Keratinocyte (primary cell): ENCODE measurements at regions not wholly inside any gene's neighbourhood (a gene's known extent, or its start where the extent isn't known, plus 50 kb on each side); places are given as distances from the start of the nearest gene placed in this dataset.

ENCODE experiments used
- DNase-seq: peaks from one replicate; pipeline ENCODE4 v3.0.0-alpha.2; 2011; ENCODE audit warnings: low read depth, missing footprints, low spot score
- FAIRE-seq: peaks from 2 replicates; lab custom pipeline; 2011; peaks lifted over from hg19 to GRCh38; lab: Jason Lieb, UNC
- H2AFZ ChIP-seq: 2 replicates; pipeline ENCODE4 v1.6.0; 2012; ENCODE audit warnings: low read length, control low read depth, inconsistent platforms; ENCODE audit not compliant: control insufficient read depth
- H3K27ac ChIP-seq: 2 replicates; pipeline ENCODE4 v1.5.1; 2011; ENCODE audit warnings: low read length; ENCODE audit not compliant: control insufficient read depth, insufficient read depth
- H3K27me3 ChIP-seq: 3 replicates; pipeline ENCODE4 v1.6.0; 2011; ENCODE audit warnings: low read length; ENCODE audit not compliant: control insufficient read depth, insufficient read depth; ENCODE audit errors: extremely low read depth
- H3K36me3 ChIP-seq, 2 experiments: 2 replicates in 1 of 2; 3 replicates in 1 of 2; pipeline ENCODE4 v1.5.1; 2011; ENCODE audit warnings: low read length in 2 of 2, mild to moderate bottlenecking in 1 of 2; ENCODE audit not compliant: control insufficient read depth in 2 of 2, insufficient read depth in 2 of 2; ENCODE audit errors: extremely low read depth in 1 of 2
- H3K4me1 ChIP-seq: 3 replicates; pipeline ENCODE4 v1.5.1; 2011; ENCODE audit warnings: low read length; ENCODE audit not compliant: control insufficient read depth, insufficient read depth; ENCODE audit errors: extremely low read depth
- H3K4me2 ChIP-seq: 3 replicates; pipeline ENCODE4 v1.6.0; 2011; ENCODE audit warnings: low read depth, low read length; ENCODE audit not compliant: control insufficient read depth, insufficient read depth; ENCODE audit errors: extremely low read depth
- H3K4me3 ChIP-seq, 3 experiments: fragments of 200-600 bp in 1 of 3; sonication (generic) in 1 of 3; 2 replicates in 2 of 3; 3 replicates in 1 of 3; pipeline ENCODE4 v1.5.1; 2011 to 2016; ENCODE audit warnings: low read length in 3 of 3, mild to moderate bottlenecking in 3 of 3, control low read depth in 2 of 3, inconsistent platforms in 1 of 3, low read depth in 1 of 3, mixed read lengths in 1 of 3, mixed run types in 1 of 3, moderate library complexity in 1 of 3; ENCODE audit not compliant: control insufficient read depth in 2 of 3, insufficient read depth in 2 of 3; ENCODE audit errors: extremely low read depth in 1 of 3
- H3K79me2 ChIP-seq: 2 replicates; pipeline ENCODE4 v1.6.0; 2012; ENCODE audit warnings: low read length; ENCODE audit not compliant: control insufficient read depth, insufficient read depth
- H3K9ac ChIP-seq: 3 replicates; pipeline ENCODE4 v1.6.0; 2011; ENCODE audit warnings: low read length; ENCODE audit not compliant: control insufficient read depth, insufficient read depth; ENCODE audit errors: extremely low read depth
- H3K9me1 ChIP-seq: 3 replicates; pipeline ENCODE4 v1.6.0; 2011; ENCODE audit warnings: low read length; ENCODE audit not compliant: control insufficient read depth, insufficient read depth; ENCODE audit errors: extremely low read depth
- H3K9me3 ChIP-seq: 2 replicates; pipeline ENCODE4 v1.5.1; 2012; ENCODE audit warnings: low read depth, low read length; ENCODE audit not compliant: control insufficient read depth
- H4K20me1 ChIP-seq: 3 replicates; pipeline ENCODE4 v1.6.0; 2011; ENCODE audit warnings: low read length; ENCODE audit not compliant: control insufficient read depth, insufficient read depth; ENCODE audit errors: extremely low read depth
- EZH2 ChIP-seq: IDR thresholded peaks from one replicate; pipeline ENCODE4 v1.6.1; 2012; ENCODE audit warnings: inconsistent platforms, mild to moderate bottlenecking, low read length, moderate library complexity
- dilution Hi-C: fragments of 300-500 bp; cut with MboI; formaldehyde crosslinking; loops from one replicate; pipeline ENCODE4 v1.7.0; 2020; ENCODE audit warnings: low sequenced_read_pairs; ENCODE audit not compliant: extremely low pct_ligation_motif_present
- TF ChIP-seq, protein P1 (sequence below), 3 experiments: IDR thresholded peaks in 1 of 3; conservative IDR thresholded peaks in 1 of 3; optimal IDR thresholded peaks in 1 of 3; 2 replicates in 2 of 3; 3 replicates in 1 of 3; pipeline versions ENCODE3 to v1.5.1; 2011; ENCODE audit warnings: low read length in 3 of 3, mild to moderate bottlenecking in 3 of 3, moderate library complexity in 2 of 3, control low read depth in 1 of 3, inconsistent platforms in 1 of 3; ENCODE audit not compliant: insufficient read depth in 2 of 3; ENCODE audit errors: extremely low read depth in 1 of 3

DNA sequence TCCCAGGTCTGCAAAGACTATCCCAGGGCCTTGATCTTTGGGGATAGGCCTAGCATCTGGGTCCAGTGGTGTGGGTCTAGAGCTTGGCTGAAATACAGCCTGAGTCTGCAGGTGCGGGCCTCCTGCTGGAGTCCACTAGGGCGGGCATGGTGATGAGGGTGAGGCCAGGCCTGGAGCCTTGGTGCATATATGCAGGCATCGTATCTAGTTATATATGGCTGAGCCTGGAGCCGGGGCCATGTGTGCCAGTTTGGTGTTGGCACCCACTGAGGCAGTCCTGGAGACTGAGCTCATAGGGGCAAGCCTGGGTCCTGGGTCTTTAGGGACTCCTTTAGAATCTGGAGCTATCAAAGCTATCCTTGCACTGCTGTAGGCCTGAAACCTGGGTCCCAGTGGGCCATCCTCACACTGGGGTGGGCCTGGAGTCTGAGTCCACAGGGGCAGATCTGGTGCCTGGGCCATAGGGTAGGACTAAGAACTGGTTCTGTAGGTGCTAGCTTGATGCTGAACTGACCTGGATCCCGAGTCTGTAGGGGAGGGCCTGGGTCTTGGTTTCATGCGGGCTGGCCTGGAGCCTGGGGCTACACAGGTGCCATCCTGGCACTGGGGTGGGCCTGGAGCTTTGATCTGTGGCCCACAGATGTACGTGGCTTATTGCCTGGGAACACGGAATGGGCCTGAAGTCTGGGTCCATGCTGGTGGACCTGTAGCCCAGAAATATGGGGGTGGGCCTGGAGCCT lies 346.5 kb upstream of the MEF2C start:
- dilution Hi-C loops, result no loop called here
- H3K4me1 ChIP-seq, result no peaks in the 10 kb centered on the region
- H3K27me3 ChIP-seq, result no peaks in the 10 kb centered on the region
- H3K4me3 ChIP-seq, result no peak overlapping the region
- H3K9me3 ChIP-seq, result no peaks in the 10 kb centered on the region
- H4K20me1 ChIP-seq, result no peaks in the 10 kb centered on the region
- H3K4me2 ChIP-seq, result no peak overlapping the region
- H3K9me1 ChIP-seq, result no peaks in the 10 kb centered on the region
- FAIRE-seq (no peak), DNase-seq (no peak)
- H3K27ac ChIP-seq, result no peak overlapping the region
- no peak overlapping the region for H2AFZ ChIP-seq
- no peaks in the 10 kb centered on the region for H3K79me2 ChIP-seq
- no peaks in the 10 kb centered on the region for H3K36me3 ChIP-seq
- no peak for TF ChIP-seq EZH2
- TF ChIP-seq, protein P1, sequence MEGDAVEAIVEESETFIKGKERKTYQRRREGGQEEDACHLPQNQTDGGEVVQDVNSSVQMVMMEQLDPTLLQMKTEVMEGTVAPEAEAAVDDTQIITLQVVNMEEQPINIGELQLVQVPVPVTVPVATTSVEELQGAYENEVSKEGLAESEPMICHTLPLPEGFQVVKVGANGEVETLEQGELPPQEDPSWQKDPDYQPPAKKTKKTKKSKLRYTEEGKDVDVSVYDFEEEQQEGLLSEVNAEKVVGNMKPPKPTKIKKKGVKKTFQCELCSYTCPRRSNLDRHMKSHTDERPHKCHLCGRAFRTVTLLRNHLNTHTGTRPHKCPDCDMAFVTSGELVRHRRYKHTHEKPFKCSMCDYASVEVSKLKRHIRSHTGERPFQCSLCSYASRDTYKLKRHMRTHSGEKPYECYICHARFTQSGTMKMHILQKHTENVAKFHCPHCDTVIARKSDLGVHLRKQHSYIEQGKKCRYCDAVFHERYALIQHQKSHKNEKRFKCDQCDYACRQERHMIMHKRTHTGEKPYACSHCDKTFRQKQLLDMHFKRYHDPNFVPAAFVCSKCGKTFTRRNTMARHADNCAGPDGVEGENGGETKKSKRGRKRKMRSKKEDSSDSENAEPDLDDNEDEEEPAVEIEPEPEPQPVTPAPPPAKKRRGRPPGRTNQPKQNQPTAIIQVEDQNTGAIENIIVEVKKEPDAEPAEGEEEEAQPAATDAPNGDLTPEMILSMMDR (optimal IDR thresholded peaks at IDR 0.05 in 1 of 3, IDR thresholded peaks at IDR 0.05 in 1 of 3, conservative IDR thresholded peaks at IDR 0.05 in 1 of 3; ENCODE audit: extremely low read depth in 1 of 3, insufficient read depth in 2 of 3, low read length in 3 of 3), result no peak
- H3K9ac ChIP-seq, result no peak overlapping the region

DNA sequence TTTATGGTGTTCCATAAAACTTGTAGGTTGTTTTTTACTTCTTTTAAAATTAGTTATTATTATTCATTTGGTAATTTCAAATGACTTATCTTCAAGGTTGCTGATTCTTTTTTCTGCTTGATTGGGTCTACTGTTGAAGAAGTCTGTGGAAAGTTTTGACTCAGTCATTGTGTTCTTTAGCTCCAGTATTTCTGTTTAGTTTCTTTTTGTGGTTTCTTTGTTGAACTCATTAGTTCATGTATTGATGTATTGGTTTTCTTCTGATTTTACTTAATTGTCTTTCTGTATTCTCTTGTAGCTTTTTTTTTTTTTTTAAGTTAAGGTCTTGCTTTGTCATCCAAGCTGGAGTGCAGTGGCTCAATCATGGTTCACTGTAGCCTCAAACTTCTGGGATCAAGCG lies 345.4 kb upstream of the MEF2C start:
- Histone ChIP-seq H3K9me1 (no peaks in the 10 kb centered on the region), H3K27ac (no peak overlapping the region), H3K9ac (no peak overlapping the region), H3K9me3 (no peaks in the 10 kb centered on the region), H2AFZ (no peak overlapping the region), H3K79me2 (no peaks in the 10 kb centered on the region), H3K4me3 (no peak overlapping the region), H3K27me3 (no peaks in the 10 kb centered on the region), H3K4me1 (no peaks in the 10 kb centered on the region), H3K4me2 (no peak overlapping the region), H4K20me1 (no peaks in the 10 kb centered on the region), H3K36me3 (no peaks in the 10 kb centered on the region)
- DNase-seq, result no peak
- dilution Hi-C loops, result no loop called here
- TF ChIP-seq, protein P1 (optimal IDR thresholded peaks at IDR 0.05 in 1 of 3, IDR thresholded peaks at IDR 0.05 in 1 of 3, conservative IDR thresholded peaks at IDR 0.05 in 1 of 3; ENCODE audit: extremely low read depth in 1 of 3, insufficient read depth in 2 of 3, low read length in 3 of 3), result no peak
- no peak for TF ChIP-seq EZH2
- FAIRE-seq, result no peak
